Small intestine (tissue), 7 donors: ENCODE measurements at regions not wholly inside any gene's neighbourhood (a gene's known extent, or its start where the extent isn't known, plus 50 kb on each side); places are given as distances from the start of the nearest gene placed in this dataset.

ENCODE experiments used
- DNase-seq, 2 donors: peaks; one replicate each; pipeline versions ENCODE4 v3.0.0 to v3.0.0-alpha.2; 2013
- FAIRE-seq: peaks from 2 replicates; lab custom pipeline; 2012; peaks lifted over from hg19 to GRCh38; lab: Jason Lieb, UNC
- H3K27ac ChIP-seq, 3 donors: one replicate each; pipeline ENCODE4 v1.5.1; 2013; ENCODE audit warnings: low read length in 2 of 3, mild to moderate bottlenecking in 2 of 3, control low read depth in 1 of 3, inconsistent platforms in 1 of 3, low read depth in 1 of 3, moderate library complexity in 1 of 3
- H3K27me3 ChIP-seq, 3 donors: one replicate each; pipeline ENCODE4 v1.6.1; 2013; ENCODE audit warnings: low read length in 3 of 3, inconsistent platforms in 1 of 3; ENCODE audit not compliant: control insufficient read depth in 3 of 3, insufficient read depth in 3 of 3
- H3K36me3 ChIP-seq, 3 donors: one replicate each; pipeline ENCODE4 v1.6.1; 2013; ENCODE audit warnings: low read length in 3 of 3, inconsistent platforms in 1 of 3, low read depth in 1 of 3, mild to moderate bottlenecking in 1 of 3, moderate library complexity in 1 of 3; ENCODE audit not compliant: control insufficient read depth in 3 of 3, insufficient read depth in 2 of 3
- H3K4me1 ChIP-seq, 3 donors: one replicate each; pipeline ENCODE4 v1.6.1; 2013; ENCODE audit warnings: low read length in 2 of 3, inconsistent platforms in 1 of 3, low read depth in 1 of 3, mild to moderate bottlenecking in 1 of 3, moderate library complexity in 1 of 3; ENCODE audit not compliant: control insufficient read depth in 3 of 3, insufficient read depth in 2 of 3
- H3K4me3 ChIP-seq, 3 donors: one replicate each; pipeline ENCODE4 v1.5.1; 2013; ENCODE audit warnings: low read length in 3 of 3, control low read depth in 1 of 3, inconsistent platforms in 1 of 3, low read depth in 1 of 3, mild to moderate bottlenecking in 1 of 3, moderate library complexity in 1 of 3
- H3K9me3 ChIP-seq, 2 donors: one replicate each; pipeline ENCODE4 v1.6.1; 2013; ENCODE audit warnings: low read depth in 1 of 2, low read length in 1 of 2; ENCODE audit not compliant: control insufficient read depth in 2 of 2, insufficient read depth in 1 of 2
- WGBS, 3 donors: extraction: QIAGEN DNeasy Blood & Tissue Kit; methylation state at CpG; one replicate each; pipeline ENCODE4 v1.1.7; 2013; 5-methylcytosine and 5-hydroxymethylcytosine counted together
- donor health status: healthy with polysubstance abuse.
- donor health status: control.
- donor health status: control.
- donor health status: Bipolar disorder and iron deficiency.
- donor health status: healthy.

GRCh38 chrY:12981074-12981473 is 76.4 kb downstream of the DDX3Y start:
- Histone ChIP-seq H3K4me3 (no peak overlapping the region), H3K4me1 (no peaks in the 10 kb centered on the region), H3K27ac (no peak overlapping the region), H3K27me3 (no peaks in the 10 kb centered on the region), H3K9me3 (no peaks in the 10 kb centered on the region), H3K36me3 (no peaks in the 10 kb centered on the region)
- no peak for DNase-seq
- 73 to 76% methylated on average over 2 of the region's 2 CpGs; no CpG with 5 or more reads in 1 of the 3 donors for WGBS, 3 donors
- FAIRE-seq: no peak

- H3K27me3 ChIP-seq: no peaks in the 10 kb centered on the region
- no peak overlapping the region for H3K4me3 ChIP-seq
- no peaks in the 10 kb centered on the region for H3K36me3 ChIP-seq
- DNase-seq: no peak
- FAIRE-seq: no peak
- no peaks in the 10 kb centered on the region for H3K4me1 ChIP-seq
- no peaks in the 10 kb centered on the region for H3K9me3 ChIP-seq
- H3K27ac ChIP-seq: no peak overlapping the region
- 88 to 92% methylated on average over 2 of the region's 2 CpGs; no CpG with 5 or more reads in 1 of the 3 donors for WGBS, 3 donors
Measured at GRCh38 chrY:12982249-12982829, 77.7 kb downstream of the DDX3Y start.

- FAIRE-seq (no peak), DNase-seq (no peak)
- 37% methylated on average over 5 of the region's 5 CpGs; no CpG with 5 or more reads in 1 of the 3 donors for WGBS, 3 donors
- no peak overlapping the region for H3K27ac ChIP-seq
- no peaks in the 10 kb centered on the region for H3K36me3 ChIP-seq
- no peaks in the 10 kb centered on the region for H3K4me1 ChIP-seq
- H3K9me3 ChIP-seq: no peaks in the 10 kb centered on the region
- no peak overlapping the region for H3K4me3 ChIP-seq
- H3K27me3 ChIP-seq: no peaks in the 10 kb centered on the region
Measured at GRCh38 chrY:12984637-12985344, 80.1 kb downstream of the DDX3Y start.

GRCh38 chrY:13017493-13017892 is 112.8 kb downstream of the DDX3Y start:
- FAIRE-seq: no peak
- DNase-seq: no peak
- Histone ChIP-seq H3K27me3 (no peaks in the 10 kb centered on the region), H3K9me3 (no peaks in the 10 kb centered on the region), H3K4me1 (no peaks in the 10 kb centered on the region), H3K36me3 (no peaks in the 10 kb centered on the region), H3K4me3 (no peak overlapping the region), H3K27ac (no peak overlapping the region)
- WGBS, 3 donors: 73 to 80% (median 78%) methylated on average over 1 to 5 of the region's 5 CpGs

GRCh38 chrY:13019486-13019885 is 114.8 kb downstream of the DDX3Y start:
- WGBS, 3 donors: 91 to 95% methylated on average over 3 of the region's 3 CpGs; no CpG with 5 or more reads in 1 of the 3 donors
- FAIRE-seq: no peak
- Histone ChIP-seq H3K4me3 (no peak overlapping the region), H3K9me3 (no peaks in the 10 kb centered on the region), H3K36me3 (no peaks in the 10 kb centered on the region), H3K27ac (no peak overlapping the region), H3K4me1 (no peaks in the 10 kb centered on the region), H3K27me3 (no peaks in the 10 kb centered on the region)
- no peak for DNase-seq

- DNase-seq (no peak), FAIRE-seq (no peak)
- Histone ChIP-seq H3K36me3 (no peaks in the 10 kb centered on the region), H3K27ac (no peak overlapping the region), H3K4me1 (no peaks in the 10 kb centered on the region), H3K9me3 (no peaks in the 10 kb centered on the region), H3K4me3 (no peak overlapping the region), H3K27me3 (no peaks in the 10 kb centered on the region)
- WGBS, 3 donors: 93 to 97% methylated on average over 1 of the region's 1 CpG; no CpG with 5 or more reads in 1 of the 3 donors
Measured at GRCh38 chrY:13020839-13021238, 116.2 kb downstream of the DDX3Y start.

GRCh38 chrY:13023607-13024006 is 118.9 kb downstream of the DDX3Y start:
- WGBS, 3 donors: 43 to 88% methylated on average over 1 to 3 of the region's 3 CpGs; no CpG with 5 or more reads in 1 of the 3 donors
- no peak for FAIRE-seq

GRCh38 chrY:13024447-13024846 is 119.8 kb downstream of the DDX3Y start:
- DNase-seq (no peak), FAIRE-seq (no peak)
- no peaks in the 10 kb centered on the region for H3K36me3 ChIP-seq
- H3K27ac ChIP-seq: no peak overlapping the region
- H3K9me3 ChIP-seq: no peaks in the 10 kb centered on the region
- H3K4me3 ChIP-seq: no peak overlapping the region
- no peaks in the 10 kb centered on the region for H3K4me1 ChIP-seq
- no peaks in the 10 kb centered on the region for H3K27me3 ChIP-seq

More at GRCh38 chrY:13023607-13024006, 118.9 kb downstream of the DDX3Y start:
- no peak overlapping the region for H3K4me3 ChIP-seq
- H3K9me3 ChIP-seq: no peaks in the 10 kb centered on the region
- DNase-seq: no peak
- H3K4me1 ChIP-seq: no peaks in the 10 kb centered on the region
- no peaks in the 10 kb centered on the region for H3K27me3 ChIP-seq
- no peaks in the 10 kb centered on the region for H3K36me3 ChIP-seq
- H3K27ac ChIP-seq: no peak overlapping the region
